ENCODE measurements at regions not wholly inside any gene's neighbourhood (a gene's known extent, or its start where the extent isn't known, plus 50 kb on each side); places are given as distances from the start of the nearest gene placed in this dataset.

DNA sequence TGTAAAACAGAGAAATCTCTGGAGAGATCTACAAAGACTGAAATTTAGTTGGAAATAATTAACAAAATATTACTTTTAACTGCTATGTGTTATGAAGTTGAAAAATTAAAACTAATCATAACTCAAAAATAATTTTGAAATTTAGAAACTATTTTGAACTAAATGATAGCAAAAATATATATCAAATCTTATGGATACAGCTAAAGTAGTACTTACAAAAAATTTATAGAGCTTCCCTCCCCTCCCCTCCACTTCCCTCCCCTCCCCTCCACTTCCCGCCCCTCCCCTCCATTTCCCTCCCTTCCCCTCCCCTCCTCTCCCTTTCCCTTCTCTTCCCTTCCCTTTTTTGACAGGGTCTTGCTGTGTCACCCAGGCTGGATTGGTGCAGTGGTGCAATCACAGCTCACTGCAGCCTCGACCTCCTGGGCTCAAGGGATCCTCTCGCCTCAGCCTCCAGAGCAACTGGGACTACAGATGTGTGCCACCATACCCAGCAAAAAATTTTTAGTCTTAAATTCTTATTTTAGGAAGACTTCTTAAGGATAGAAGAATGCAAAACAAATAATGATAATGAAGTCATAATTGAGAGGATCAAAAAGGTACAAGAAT is 87.2 kb upstream of the RGS17 start:
- TF ChIP-seq GATA3 (IDR thresholded peaks at IDR 0.05; ENCODE audit: low read depth, low read length) (no peak), GATA2 (IDR thresholded peaks at IDR 0.05; ENCODE audit: low read depth, low read length) (no peak)

DNA sequence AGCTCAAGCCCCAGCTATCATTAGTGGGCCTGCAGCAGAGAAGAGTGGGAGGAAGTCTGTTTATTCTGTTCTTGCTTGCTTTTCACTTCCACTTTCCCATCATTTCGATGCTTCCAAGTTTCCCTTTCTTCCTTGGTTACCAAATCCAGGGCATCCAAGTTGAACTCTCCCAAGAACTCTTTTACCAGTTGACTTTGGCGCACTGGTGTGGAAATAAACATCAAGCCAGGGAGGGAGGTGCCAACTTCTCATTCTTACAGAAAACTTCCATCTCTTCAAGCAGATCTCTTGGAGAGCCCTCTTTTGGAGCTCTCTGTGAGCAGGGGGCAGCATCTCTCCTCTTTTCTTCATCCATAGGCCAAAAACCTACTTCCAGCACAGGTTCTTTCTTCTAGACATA is 85.7 kb upstream of the RGS17 start:
- no peak for TF ChIP-seq GATA2 (IDR thresholded peaks at IDR 0.05; ENCODE audit: low read depth, low read length)
- no peak for TF ChIP-seq GATA3 (IDR thresholded peaks at IDR 0.05; ENCODE audit: low read depth, low read length)

DNA sequence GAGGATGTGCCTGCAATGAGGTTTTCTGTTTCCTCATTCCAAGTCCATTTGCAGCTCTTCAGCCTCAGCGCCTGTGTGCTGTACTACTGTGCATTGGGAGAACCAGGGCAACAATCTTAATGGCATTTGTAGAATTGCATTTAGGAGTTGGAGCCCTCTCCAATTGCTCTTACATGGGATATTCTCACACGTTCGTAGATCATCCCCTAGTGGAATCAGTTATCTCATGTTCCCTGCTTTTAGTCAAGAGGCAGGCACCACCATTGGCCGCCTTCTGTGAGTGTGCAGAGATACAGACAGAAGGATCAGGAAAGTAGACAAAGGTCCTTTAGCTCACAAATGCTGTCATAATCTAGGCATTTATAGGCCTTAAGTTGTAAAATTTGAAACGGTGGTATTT is 84.2 kb upstream of the RGS17 start:
- TF ChIP-seq GATA2 (IDR thresholded peaks at IDR 0.05; ENCODE audit: low read depth, low read length) (no peak), GATA3 (IDR thresholded peaks at IDR 0.05; ENCODE audit: low read depth, low read length) (no peak)

DNA sequence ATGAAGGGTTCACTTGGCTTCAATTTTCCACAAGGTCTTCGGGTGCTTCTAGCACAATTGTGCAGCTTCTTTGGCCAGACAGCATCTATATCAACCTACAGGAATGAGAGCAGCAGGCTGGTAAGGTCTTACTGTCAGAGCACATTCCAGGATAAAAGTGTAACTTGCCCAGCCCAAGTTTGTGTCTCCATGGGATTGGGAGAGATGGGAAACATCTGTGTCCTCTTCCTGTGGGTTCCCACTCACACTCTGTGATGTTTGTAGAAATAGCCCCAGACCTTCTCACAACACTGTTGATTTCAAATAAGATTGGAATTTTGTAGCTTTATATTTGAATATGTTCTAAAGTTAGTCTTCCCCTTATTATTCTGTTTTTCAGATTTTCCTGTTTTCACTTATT is 83.4 kb upstream of the RGS17 start:
- no peak for TF ChIP-seq GATA2 (IDR thresholded peaks at IDR 0.05; ENCODE audit: low read depth, low read length)

DNA sequence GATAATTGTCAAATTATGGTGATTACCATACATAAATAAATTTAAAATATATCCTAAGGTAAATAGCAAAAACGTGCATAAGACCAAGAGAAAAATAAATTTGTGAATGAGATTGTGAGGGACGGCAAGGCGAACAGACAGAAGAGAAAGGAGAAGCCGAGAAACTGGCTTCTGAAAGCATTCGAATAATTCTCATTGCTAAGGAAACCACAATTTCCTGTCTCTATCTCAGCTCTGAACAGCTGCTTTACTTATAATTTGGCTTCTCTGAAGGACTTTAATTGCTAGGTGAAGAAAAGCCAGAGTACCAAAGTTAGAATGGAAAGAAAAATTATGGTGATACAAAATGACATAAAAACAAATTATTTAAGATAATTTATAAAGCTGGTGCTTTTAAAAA is 79.0 kb upstream of the RGS17 start:
- TF ChIP-seq GATA3 (IDR thresholded peaks at IDR 0.05; ENCODE audit: low read depth, low read length) (no peak), GATA2 (IDR thresholded peaks at IDR 0.05; ENCODE audit: low read depth, low read length) (no peak)

DNA sequence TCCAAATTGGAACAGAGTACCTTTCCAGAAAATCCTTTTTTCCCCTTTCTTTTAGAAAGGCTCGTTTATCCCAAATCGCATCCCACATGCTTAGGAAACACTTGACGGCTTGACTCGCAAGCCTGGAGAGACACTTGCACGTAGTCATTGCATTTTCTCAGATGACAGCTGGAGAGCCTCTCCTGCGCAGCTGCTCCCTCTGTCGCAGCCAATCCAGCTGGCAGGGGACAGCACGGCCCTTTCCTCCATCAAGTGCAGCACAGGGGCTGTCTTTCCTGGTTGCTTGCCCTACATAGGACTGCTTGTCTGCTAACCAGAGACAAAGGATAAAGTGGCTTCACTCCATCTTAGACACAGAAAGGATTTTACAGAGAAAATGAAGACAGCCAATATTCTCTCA is 77.6 kb upstream of the RGS17 start:
- TF ChIP-seq GATA3 (IDR thresholded peaks at IDR 0.05; ENCODE audit: low read depth, low read length), result no peak
- TF ChIP-seq GATA2 (IDR thresholded peaks at IDR 0.05; ENCODE audit: low read depth, low read length), result no peak

DNA sequence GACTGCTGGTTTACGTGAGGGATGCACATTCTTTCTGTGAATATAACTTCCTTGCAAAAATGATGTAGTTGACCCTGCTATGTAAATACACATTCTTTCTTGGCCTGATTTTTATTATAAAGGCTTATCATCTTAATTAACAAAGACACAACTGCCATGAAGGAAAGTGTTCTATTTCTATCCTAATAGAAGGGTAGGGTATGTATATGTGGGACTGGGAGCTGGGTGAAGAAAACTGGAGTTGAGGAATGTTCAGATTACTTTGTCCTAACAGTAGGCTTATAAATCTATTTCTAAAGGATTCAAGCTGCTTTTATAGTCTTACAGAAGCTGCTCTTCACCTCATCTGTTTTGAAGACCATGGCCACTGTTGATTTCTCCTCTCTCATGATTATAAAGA is 76.5 kb upstream of the RGS17 start:
- TF ChIP-seq GATA2 (IDR thresholded peaks at IDR 0.05; ENCODE audit: low read depth, low read length), result no peak
- no peak for TF ChIP-seq GATA3 (IDR thresholded peaks at IDR 0.05; ENCODE audit: low read depth, low read length)

DNA sequence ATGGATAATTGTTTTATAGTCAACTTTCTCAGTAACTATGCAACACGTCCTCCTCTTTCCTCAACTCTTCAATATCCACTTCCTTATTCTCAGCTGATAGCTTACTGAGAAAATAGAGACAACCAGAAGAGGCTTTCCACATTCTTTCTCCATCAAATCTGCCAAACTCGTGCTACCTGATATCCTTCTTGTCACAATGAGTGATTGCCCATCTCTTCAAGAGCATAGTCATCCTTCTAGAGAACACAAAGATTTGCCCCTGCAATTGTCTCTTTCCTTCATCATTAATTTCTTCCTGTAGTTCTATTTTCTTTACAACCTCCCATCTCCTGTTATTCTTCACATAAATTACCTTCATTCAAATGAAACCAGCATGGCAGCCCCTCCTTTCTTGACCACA is 75.9 kb upstream of the RGS17 start:
- TF ChIP-seq GATA3 (IDR thresholded peaks at IDR 0.05; ENCODE audit: low read depth, low read length), result no peak
- no peak for TF ChIP-seq GATA2 (IDR thresholded peaks at IDR 0.05; ENCODE audit: low read depth, low read length)

DNA sequence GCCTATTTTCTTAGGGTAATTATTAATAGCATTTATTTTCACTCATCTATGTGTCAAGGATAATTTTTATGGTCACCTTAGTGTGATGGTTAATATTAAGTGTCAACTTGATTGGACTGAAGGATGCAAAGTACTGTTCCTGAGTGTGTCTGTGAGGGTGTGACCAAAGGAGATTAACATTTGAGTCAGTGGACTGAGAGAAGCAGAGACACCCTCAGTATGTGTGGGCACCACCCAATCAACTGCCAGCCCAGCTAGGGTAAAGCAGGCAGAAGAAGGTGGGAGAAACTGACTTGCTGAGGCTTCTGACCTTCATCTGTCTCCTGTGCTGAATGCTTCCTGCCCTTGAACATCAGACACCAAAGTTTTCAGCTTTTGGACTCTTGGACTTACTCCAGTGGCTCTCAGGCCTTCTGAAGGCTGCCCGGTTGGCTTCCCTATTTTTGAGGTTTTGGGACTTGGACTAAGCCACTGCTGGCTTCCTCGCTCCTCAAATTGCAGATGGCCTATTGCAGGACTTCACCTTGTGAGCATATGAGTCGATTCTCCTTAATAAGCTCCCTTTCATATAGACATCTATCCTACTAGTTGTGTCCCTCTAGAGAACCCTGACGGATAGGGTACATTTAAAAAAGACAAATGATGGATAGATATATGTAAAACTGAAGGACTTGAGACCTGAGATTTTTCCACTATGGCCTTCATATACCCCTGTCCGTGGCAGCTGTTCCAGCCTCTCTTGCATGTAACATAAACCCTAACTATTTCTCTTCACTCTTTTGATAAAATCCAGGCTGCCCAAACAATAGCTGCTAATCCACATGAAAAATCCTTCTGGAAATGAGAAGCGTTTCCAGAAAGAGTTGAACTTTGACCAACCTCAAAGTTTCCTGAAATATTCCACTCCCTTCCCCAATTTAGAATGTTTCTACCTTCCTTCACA is 62.1 kb upstream of the RGS17 start:
- TF ChIP-seq GATA3 (IDR thresholded peaks at IDR 0.05; ENCODE audit: low read depth, low read length), result no peak
- no peak for TF ChIP-seq GATA2 (IDR thresholded peaks at IDR 0.05; ENCODE audit: low read depth, low read length)

DNA sequence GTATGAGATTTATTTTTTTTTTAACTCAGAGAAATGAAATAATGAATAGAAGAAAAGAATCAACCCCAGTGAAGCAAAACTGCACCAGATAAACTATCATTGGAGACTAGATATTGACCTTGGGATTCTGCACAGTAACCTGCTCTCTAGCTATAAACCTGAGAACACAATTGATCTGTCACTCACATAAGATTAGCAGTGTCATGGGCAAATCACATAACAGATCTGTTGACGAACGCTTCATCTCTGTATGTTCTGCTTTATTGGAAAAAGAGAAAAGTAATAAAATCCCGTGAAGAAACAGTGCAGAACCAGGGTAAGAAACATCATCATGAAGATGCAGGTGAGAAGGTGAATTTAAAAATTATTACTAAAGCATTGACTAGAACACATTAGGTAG is 52.8 kb upstream of the RGS17 start:
- TF ChIP-seq GATA3 (IDR thresholded peaks at IDR 0.05; ENCODE audit: low read depth, low read length), result no peak

Data from SH-SY5Y (cell line).